ENCODE measurements at regions not wholly inside any gene's neighbourhood (a gene's known extent, or its start where the extent isn't known, plus 50 kb on each side); places are given as distances from the start of the nearest gene placed in this dataset.

DNA sequence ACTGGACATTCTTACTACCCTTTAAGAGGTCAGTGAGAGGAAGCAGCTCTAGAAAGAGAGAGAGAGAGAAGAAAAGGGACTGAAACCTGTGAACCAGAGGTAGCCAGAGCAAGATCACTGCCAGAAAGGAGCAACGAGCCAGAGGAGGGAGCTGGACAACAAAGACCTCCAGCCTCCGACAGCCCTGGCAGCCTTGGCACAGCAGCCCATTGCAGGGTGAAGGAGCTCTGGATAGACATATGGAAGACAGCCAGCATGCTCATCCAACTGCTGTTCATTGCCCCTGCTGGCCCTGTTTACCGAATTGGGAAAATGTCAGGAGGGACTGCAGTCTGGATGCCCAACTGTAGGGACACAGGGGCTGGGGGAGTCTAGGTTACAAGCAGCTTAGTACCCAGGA is 228.4 kb upstream of the SLC35G4 start:
- Histone ChIP-seq H3K4me3 (no peak overlapping the region), H3K27me3 (no peaks in the 10 kb centered on the region), H3K79me2 (no peaks in the 10 kb centered on the region), H3K9me2 (replicated peaks; ENCODE audit: insufficient read depth) (no peaks in the 10 kb centered on the region), H4K20me1 (ENCODE audit: insufficient read depth, poor library complexity, severe bottlenecking) (no peaks in the 10 kb centered on the region), H3K36me3 (replicated peaks; ENCODE audit: insufficient read depth, low read depth) (no peaks in the 10 kb centered on the region), H3K27ac (no peak overlapping the region), H3K4me1 (ENCODE audit: insufficient read depth) (no peaks in the 10 kb centered on the region), H3K4me2 (no peak overlapping the region), H2AFZ (no peak overlapping the region), H3K9me3 (ENCODE audit: low read depth) (no peaks in the 10 kb centered on the region)
- TF ChIP-seq EZH2 (IDR thresholded peaks at IDR 0.05; ENCODE audit: borderline replicate concordance) (no peak), EZH2phosphoT487 (IDR thresholded peaks at IDR 0.05; ENCODE audit: low read depth, severe bottlenecking, unreplicated experiment) (no peak)
- TF ChIP-seq, protein P1, sequence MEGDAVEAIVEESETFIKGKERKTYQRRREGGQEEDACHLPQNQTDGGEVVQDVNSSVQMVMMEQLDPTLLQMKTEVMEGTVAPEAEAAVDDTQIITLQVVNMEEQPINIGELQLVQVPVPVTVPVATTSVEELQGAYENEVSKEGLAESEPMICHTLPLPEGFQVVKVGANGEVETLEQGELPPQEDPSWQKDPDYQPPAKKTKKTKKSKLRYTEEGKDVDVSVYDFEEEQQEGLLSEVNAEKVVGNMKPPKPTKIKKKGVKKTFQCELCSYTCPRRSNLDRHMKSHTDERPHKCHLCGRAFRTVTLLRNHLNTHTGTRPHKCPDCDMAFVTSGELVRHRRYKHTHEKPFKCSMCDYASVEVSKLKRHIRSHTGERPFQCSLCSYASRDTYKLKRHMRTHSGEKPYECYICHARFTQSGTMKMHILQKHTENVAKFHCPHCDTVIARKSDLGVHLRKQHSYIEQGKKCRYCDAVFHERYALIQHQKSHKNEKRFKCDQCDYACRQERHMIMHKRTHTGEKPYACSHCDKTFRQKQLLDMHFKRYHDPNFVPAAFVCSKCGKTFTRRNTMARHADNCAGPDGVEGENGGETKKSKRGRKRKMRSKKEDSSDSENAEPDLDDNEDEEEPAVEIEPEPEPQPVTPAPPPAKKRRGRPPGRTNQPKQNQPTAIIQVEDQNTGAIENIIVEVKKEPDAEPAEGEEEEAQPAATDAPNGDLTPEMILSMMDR (IDR thresholded peaks at IDR 0.05; ENCODE audit: poor library complexity): no peak
- no peak for DNase-seq (ENCODE audit: low spot score)
- 89% methylated on average over 3 of the region's 3 CpGs for WGBS (ENCODE audit: low lambda C conversion rate, missing lambda C conversion rate)

DNA sequence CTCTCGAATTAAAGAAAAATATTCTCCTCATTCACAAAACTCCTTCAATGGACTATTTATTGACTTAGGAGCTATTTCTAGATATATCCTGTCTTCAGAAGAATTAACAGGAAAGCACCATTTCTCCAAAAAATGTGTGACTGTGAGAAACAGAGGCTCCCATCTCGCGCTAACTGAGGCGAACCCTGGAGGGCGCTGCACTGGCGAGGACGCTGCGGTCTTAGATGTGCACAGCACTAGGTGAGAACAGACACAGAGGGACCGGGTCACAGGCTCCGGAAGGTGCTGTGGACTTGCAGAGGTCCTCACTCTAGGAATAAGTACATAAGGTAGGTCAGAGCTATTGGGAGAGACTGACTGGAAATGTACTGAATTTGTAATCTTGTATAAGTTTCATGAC is 229.7 kb upstream of the SLC35G4 start:
- TF ChIP-seq EZH2 (IDR thresholded peaks at IDR 0.05; ENCODE audit: borderline replicate concordance): no peak
- TF ChIP-seq, protein P1 (IDR thresholded peaks at IDR 0.05; ENCODE audit: poor library complexity): no peak
- TF ChIP-seq EZH2phosphoT487 (IDR thresholded peaks at IDR 0.05; ENCODE audit: low read depth, severe bottlenecking, unreplicated experiment): no peak
- Histone ChIP-seq H3K4me3 (no peak overlapping the region), H3K4me2 (no peak overlapping the region), H3K9me3 (ENCODE audit: low read depth) (no peaks in the 10 kb centered on the region), H3K4me1 (ENCODE audit: insufficient read depth) (no peaks in the 10 kb centered on the region), H2AFZ (no peak overlapping the region), H3K27ac (no peak overlapping the region), H3K9me2 (replicated peaks; ENCODE audit: insufficient read depth) (no peaks in the 10 kb centered on the region), H4K20me1 (ENCODE audit: insufficient read depth, poor library complexity, severe bottlenecking) (no peaks in the 10 kb centered on the region), H3K27me3 (no peaks in the 10 kb centered on the region), H3K36me3 (replicated peaks; ENCODE audit: insufficient read depth, low read depth) (no peaks in the 10 kb centered on the region), H3K79me2 (no peaks in the 10 kb centered on the region)
- DNase-seq (ENCODE audit: low spot score): no peak
- WGBS (ENCODE audit: low lambda C conversion rate, missing lambda C conversion rate): 96% methylated on average over 10 of the region's 10 CpGs

DNA sequence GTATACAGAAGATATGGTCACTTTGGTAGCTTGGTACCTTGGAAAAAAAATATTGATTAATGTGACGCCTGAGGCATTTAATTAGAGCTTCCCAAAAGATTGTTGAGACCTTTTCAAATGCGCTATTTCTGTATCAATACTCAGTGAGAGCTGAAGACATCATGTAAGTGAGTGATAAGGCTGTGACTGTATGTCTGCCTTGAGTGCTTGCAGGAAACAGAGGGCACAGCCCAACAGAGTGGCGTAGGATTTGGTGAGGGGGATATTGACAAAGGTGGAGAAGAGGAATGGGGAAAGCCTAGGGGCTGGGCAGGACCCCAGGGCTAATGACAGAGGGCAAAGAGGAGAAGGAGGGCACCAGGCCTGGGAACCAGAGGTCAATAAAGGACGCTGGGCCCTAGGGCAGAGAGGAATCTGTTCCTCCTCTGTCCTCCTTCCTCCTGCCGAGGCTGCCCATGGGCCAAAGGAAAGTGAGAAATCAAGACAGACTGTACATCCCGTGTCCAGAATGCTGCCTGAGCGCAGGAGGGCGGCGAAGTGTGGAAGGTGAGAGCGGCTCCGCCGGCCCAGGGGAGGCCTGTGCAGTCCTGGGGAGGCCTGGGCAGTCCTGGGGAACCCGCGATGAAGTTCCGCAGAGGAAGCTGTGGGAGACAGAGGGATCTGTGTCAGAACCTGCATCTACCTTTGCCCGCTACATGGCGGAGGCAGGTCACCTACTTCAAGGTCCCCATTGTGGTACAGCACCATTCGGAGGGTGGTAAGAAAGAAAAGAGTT is 228.6 kb upstream of the PIEZO2 start:
- Histone ChIP-seq H3K27ac (no peak overlapping the region), H3K36me3 (replicated peaks; ENCODE audit: insufficient read depth, low read depth) (no peaks in the 10 kb centered on the region), H3K9me3 (ENCODE audit: low read depth) (no peaks in the 10 kb centered on the region), H2AFZ (no peak overlapping the region), H3K9me2 (replicated peaks; ENCODE audit: insufficient read depth) (no peaks in the 10 kb centered on the region), H3K4me3 (no peak overlapping the region), H3K79me2 (no peaks in the 10 kb centered on the region), H4K20me1 (ENCODE audit: insufficient read depth, poor library complexity, severe bottlenecking) (no peaks in the 10 kb centered on the region), H3K4me2 (no peak overlapping the region), H3K27me3 (no peaks in the 10 kb centered on the region), H3K4me1 (ENCODE audit: insufficient read depth) (no peaks in the 10 kb centered on the region)
- no peak for DNase-seq (ENCODE audit: low spot score)
- WGBS (ENCODE audit: low lambda C conversion rate, missing lambda C conversion rate): 96% methylated on average over 18 of the region's 18 CpGs
- no peak for TF ChIP-seq EZH2 (IDR thresholded peaks at IDR 0.05; ENCODE audit: borderline replicate concordance)
- no peak for TF ChIP-seq EZH2phosphoT487 (IDR thresholded peaks at IDR 0.05; ENCODE audit: low read depth, severe bottlenecking, unreplicated experiment)
- TF ChIP-seq, protein P1 (IDR thresholded peaks at IDR 0.05; ENCODE audit: poor library complexity): no peak

All from hepatocyte (in vitro differentiated cells).